Astrocyte (in vitro differentiated cells and primary cell): ENCODE measurements at regions not wholly inside any gene's neighbourhood (a gene's known extent, or its start where the extent isn't known, plus 50 kb on each side); places are given as distances from the start of the nearest gene placed in this dataset.
A peak's percentile ranks its signal among the peaks of the same experiment; 100 is the strongest.

Source experiments
- DNase-seq: peaks from one replicate; pipeline ENCODE4 v3.0.0-alpha.2; 2010; ENCODE audit warnings: low read depth
- FAIRE-seq: peaks from 2 replicates; lab custom pipeline; 2011; peaks lifted over from hg19 to GRCh38; lab: Jason Lieb, UNC
- H2AFZ ChIP-seq: 2 replicates; pipeline ENCODE4 v1.6.0; 2012; ENCODE audit warnings: low read depth, low read length, inconsistent platforms
- H3K27ac ChIP-seq: 2 replicates; pipeline ENCODE4 v1.5.1; 2011; ENCODE audit warnings: low read depth, low read length, inconsistent platforms
- H3K27me3 ChIP-seq: 2 replicates; pipeline ENCODE4 v1.6.0; 2011; ENCODE audit warnings: low read length, inconsistent platforms; ENCODE audit not compliant: insufficient read depth
- H3K36me3 ChIP-seq: 2 replicates; pipeline ENCODE4 v1.5.1; 2011; ENCODE audit warnings: low read length, inconsistent platforms; ENCODE audit not compliant: insufficient read depth
- H3K4me1 ChIP-seq: 2 replicates; pipeline ENCODE4 v1.5.1; 2011; ENCODE audit warnings: low read length, inconsistent platforms; ENCODE audit not compliant: insufficient read depth
- H3K4me2 ChIP-seq: 2 replicates; pipeline ENCODE4 v1.6.0; 2012; ENCODE audit warnings: low read length, inconsistent platforms
- H3K4me3 ChIP-seq: 2 replicates; pipeline ENCODE4 v1.5.1; 2011; ENCODE audit warnings: low read depth, mild to moderate bottlenecking, low read length, inconsistent platforms; ENCODE audit not compliant: insufficient read depth
- H3K79me2 ChIP-seq: 2 replicates; pipeline ENCODE4 v1.6.0; 2012; ENCODE audit warnings: mild to moderate bottlenecking, low read length, inconsistent platforms; ENCODE audit not compliant: insufficient read depth
- H3K9ac ChIP-seq: 2 replicates; pipeline ENCODE4 v1.6.0; 2012; ENCODE audit warnings: mild to moderate bottlenecking, low read length, inconsistent platforms
- H3K9me3 ChIP-seq: 2 replicates; pipeline ENCODE4 v1.5.1; 2012; ENCODE audit warnings: low read depth, mild to moderate bottlenecking, low read length, inconsistent platforms; ENCODE audit not compliant: insufficient read depth
- H4K20me1 ChIP-seq: 2 replicates; pipeline ENCODE4 v1.6.0; 2012; ENCODE audit warnings: low read length, inconsistent platforms; ENCODE audit not compliant: insufficient read depth
- H3K27ac Mint-ChIP-seq: one replicate; pipeline ENCODE4 v1.8.0; 2021; ENCODE audit warnings: mild to moderate bottlenecking, mixed read lengths; ENCODE audit not compliant: unreplicated experiment
- H3K27me3 Mint-ChIP-seq: one replicate; pipeline ENCODE4 v1.8.0; 2021; ENCODE audit warnings: low read depth, mixed read lengths; ENCODE audit not compliant: unreplicated experiment
- H3K36me3 Mint-ChIP-seq: one replicate; pipeline ENCODE4 v1.8.0; 2021; ENCODE audit warnings: low read depth, mixed read lengths; ENCODE audit not compliant: unreplicated experiment
- H3K4me1 Mint-ChIP-seq: one replicate; pipeline ENCODE4 v1.8.0; 2021; ENCODE audit warnings: low read depth, mixed read lengths; ENCODE audit not compliant: unreplicated experiment
- H3K4me3 Mint-ChIP-seq: one replicate; pipeline ENCODE4 v1.8.0; 2021; ENCODE audit warnings: mild to moderate bottlenecking, moderate library complexity, mixed read lengths; ENCODE audit not compliant: unreplicated experiment
- H3K9me3 Mint-ChIP-seq: one replicate; pipeline ENCODE4 v1.8.0; 2021; ENCODE audit warnings: mild to moderate bottlenecking, mixed read lengths; ENCODE audit not compliant: unreplicated experiment
- EZH2 ChIP-seq: IDR thresholded peaks from 2 replicates; pipeline ENCODE4 v1.6.1; 2012; ENCODE audit warnings: mild to moderate bottlenecking, low read length, inconsistent platforms; ENCODE audit not compliant: insufficient read depth
- TF ChIP-seq, protein P1 (sequence below): IDR thresholded peaks from 2 replicates; pipeline ENCODE4 v1.5.1; 2011; ENCODE audit warnings: low read depth, mild to moderate bottlenecking, inconsistent platforms, low read length, moderate library complexity; ENCODE audit not compliant: insufficient read depth

DNA sequence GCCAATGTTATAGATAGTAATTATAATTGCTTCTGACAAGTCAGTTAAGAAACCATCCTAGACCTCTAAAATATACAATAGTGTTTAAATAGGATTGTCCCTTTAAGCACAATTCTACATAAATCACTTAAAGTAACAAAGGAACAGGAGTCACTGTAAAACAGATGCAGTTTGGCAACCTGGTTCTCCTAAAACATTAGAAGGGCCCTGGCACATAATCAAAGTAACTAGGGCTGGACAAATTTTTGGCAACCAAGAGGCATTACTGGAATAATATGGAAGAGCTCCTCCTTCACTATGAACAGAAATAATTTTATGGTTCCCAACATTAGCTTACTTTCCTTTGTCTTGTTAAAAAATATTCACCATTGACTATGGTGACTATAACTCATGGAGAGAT, 75.0 kb upstream of the CCDC160 start:
- no peak for TF ChIP-seq EZH2
- TF ChIP-seq, protein P1, sequence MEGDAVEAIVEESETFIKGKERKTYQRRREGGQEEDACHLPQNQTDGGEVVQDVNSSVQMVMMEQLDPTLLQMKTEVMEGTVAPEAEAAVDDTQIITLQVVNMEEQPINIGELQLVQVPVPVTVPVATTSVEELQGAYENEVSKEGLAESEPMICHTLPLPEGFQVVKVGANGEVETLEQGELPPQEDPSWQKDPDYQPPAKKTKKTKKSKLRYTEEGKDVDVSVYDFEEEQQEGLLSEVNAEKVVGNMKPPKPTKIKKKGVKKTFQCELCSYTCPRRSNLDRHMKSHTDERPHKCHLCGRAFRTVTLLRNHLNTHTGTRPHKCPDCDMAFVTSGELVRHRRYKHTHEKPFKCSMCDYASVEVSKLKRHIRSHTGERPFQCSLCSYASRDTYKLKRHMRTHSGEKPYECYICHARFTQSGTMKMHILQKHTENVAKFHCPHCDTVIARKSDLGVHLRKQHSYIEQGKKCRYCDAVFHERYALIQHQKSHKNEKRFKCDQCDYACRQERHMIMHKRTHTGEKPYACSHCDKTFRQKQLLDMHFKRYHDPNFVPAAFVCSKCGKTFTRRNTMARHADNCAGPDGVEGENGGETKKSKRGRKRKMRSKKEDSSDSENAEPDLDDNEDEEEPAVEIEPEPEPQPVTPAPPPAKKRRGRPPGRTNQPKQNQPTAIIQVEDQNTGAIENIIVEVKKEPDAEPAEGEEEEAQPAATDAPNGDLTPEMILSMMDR: no peak
- no peaks in the 10 kb centered on the region for H3K4me1 ChIP-seq
- H2AFZ ChIP-seq: no peak overlapping the region
- no peak overlapping the region for H3K4me2 ChIP-seq
- peak; percentile 63 for FAIRE-seq
- Mint-ChIP-seq H3K27me3 (no peaks in the 10 kb centered on the region), H3K4me1 (no peaks in the 10 kb centered on the region), H3K4me3 (no peak overlapping the region), H3K27ac (no peak overlapping the region), H3K9me3 (no peaks in the 10 kb centered on the region), H3K36me3 (no peaks in the 10 kb centered on the region)
- H3K27ac ChIP-seq: no peak overlapping the region
- no peak overlapping the region for H3K4me3 ChIP-seq
- DNase-seq: no peak
- no peaks in the 10 kb centered on the region for H3K36me3 ChIP-seq
- H3K27me3 ChIP-seq: no peaks in the 10 kb centered on the region
- no peaks in the 10 kb centered on the region for H3K9me3 ChIP-seq
- H3K79me2 ChIP-seq: no peaks in the 10 kb centered on the region
- no peaks in the 10 kb centered on the region for H4K20me1 ChIP-seq
- no peak overlapping the region for H3K9ac ChIP-seq

DNA sequence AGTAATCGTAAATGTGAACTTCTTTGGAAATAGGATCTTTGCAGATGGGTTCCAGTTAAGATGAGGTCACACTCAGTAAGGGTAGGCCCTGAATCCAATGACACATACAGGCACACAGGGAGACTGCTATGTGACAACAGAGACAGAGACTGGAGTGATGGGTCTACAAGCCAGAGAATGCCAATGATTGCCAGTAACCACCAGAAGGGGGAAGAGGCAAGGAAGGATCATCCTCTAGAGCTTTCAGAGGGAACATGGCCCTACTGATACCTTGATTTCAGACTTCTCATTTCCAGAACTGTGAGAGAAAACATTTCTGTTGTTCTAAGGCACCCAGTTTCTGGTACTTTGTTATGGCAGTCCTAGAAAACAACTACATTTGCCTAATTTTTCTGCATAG, 73.1 kb upstream of the CCDC160 start:
- Mint-ChIP-seq H3K36me3 (no peaks in the 10 kb centered on the region), H3K4me1 (no peaks in the 10 kb centered on the region), H3K9me3 (no peaks in the 10 kb centered on the region), H3K4me3 (no peak overlapping the region), H3K27me3 (no peaks in the 10 kb centered on the region), H3K27ac (no peak overlapping the region)
- Histone ChIP-seq H3K9me3 (no peaks in the 10 kb centered on the region), H3K36me3 (no peaks in the 10 kb centered on the region), H3K27ac (no peak overlapping the region), H3K27me3 (no peaks in the 10 kb centered on the region), H3K4me2 (no peak overlapping the region), H3K4me1 (no peaks in the 10 kb centered on the region), H4K20me1 (no peaks in the 10 kb centered on the region), H3K79me2 (no peaks in the 10 kb centered on the region), H2AFZ (no peak overlapping the region), H3K4me3 (no peak overlapping the region), H3K9ac (no peak overlapping the region)
- TF ChIP-seq, protein P1: no peak
- no peak for TF ChIP-seq EZH2
- FAIRE-seq: no peak
- no peak for DNase-seq

DNA sequence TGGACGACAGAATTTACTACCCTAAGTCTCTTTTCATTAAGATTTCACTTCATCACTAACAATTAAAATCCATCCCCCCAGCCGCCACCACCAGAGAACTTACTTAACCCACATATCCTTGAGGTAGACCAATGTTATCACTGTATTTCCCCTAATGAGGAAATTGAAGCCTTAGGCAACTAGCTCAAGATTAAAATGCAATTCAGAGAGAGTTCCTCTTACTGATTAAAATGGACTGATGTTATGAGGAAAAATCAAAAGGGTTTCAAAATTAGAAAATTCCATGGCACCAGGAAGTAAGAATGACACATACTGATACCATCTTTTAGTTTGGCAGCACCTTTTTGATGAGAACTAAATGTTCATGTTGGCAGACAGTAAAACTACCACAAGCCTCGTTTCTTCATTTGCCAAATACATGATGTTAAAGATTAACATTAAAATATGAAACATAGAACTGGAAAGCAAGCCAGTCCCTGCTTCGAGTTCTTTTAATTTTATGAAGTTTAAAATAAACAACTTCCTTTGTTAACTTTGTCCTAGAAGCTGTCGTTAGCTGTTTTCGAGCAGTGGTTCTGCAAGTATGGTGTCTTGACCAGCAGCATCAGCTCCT, 69.3 kb upstream of the CCDC160 start:
- DNase-seq (no peak), FAIRE-seq (no peak)
- H2AFZ ChIP-seq: no peak overlapping the region
- Mint-ChIP-seq H3K27ac (no peak overlapping the region), H3K9me3 (no peaks in the 10 kb centered on the region), H3K4me3 (no peak overlapping the region), H3K27me3 (peaks cover 1% of the 10 kb centered on the region), H3K36me3 (no peaks in the 10 kb centered on the region), H3K4me1 (no peaks in the 10 kb centered on the region)
- H3K9me3 ChIP-seq: no peaks in the 10 kb centered on the region
- no peak overlapping the region for H3K9ac ChIP-seq
- H3K4me3 ChIP-seq: no peak overlapping the region
- H3K79me2 ChIP-seq: no peaks in the 10 kb centered on the region
- no peaks in the 10 kb centered on the region for H3K4me1 ChIP-seq
- TF ChIP-seq EZH2: no peak
- TF ChIP-seq, protein P1: no peak
- H3K4me2 ChIP-seq: no peak overlapping the region
- H3K27ac ChIP-seq: no peak overlapping the region
- H3K36me3 ChIP-seq: no peaks in the 10 kb centered on the region
- H4K20me1 ChIP-seq: no peaks in the 10 kb centered on the region
- no peaks in the 10 kb centered on the region for H3K27me3 ChIP-seq
